Sigmoid colon (tissue), 3 donors: ENCODE measurements at regions not wholly inside any gene's neighbourhood (a gene's known extent, or its start where the extent isn't known, plus 50 kb on each side); places are given as distances from the start of the nearest gene placed in this dataset.

Experiments
- CTCF ChIP-seq, 4 experiments: fragments of 450-650 bp in 3 of 4; fragments of 200-600 bp in 1 of 4; IDR thresholded peaks; one replicate each; pipeline ENCODE4 v1.5.1; 2016 to 2019; ENCODE audit warnings: antibody characterized with exemption in 4 of 4, mild to moderate bottlenecking in 3 of 4, moderate library complexity in 2 of 4
- POLR2A ChIP-seq, 2 donors: fragments of 450-650 bp; IDR thresholded peaks; one replicate each; pipeline ENCODE4 v1.6.1; 2016; ENCODE audit warnings: antibody characterized with exemption in 2 of 2, mild to moderate bottlenecking in 2 of 2, moderate library complexity in 2 of 2

- TF ChIP-seq CTCF (IDR thresholded peaks at IDR 0.05) (no peak), POLR2A (IDR thresholded peaks at IDR 0.05) (no peak)
Measured at GRCh38 chr10:78937800-78938694, 130.7 kb upstream of the ZMIZ1 start.
